ENCODE measurements at regions not wholly inside any gene's neighbourhood (a gene's known extent, or its start where the extent isn't known, plus 50 kb on each side); places are given as distances from the start of the nearest gene placed in this dataset.

GRCh38 chr19:56983171-56983570, 136.6 kb upstream of the USP29 start:
- TF ChIP-seq CTCF (IDR thresholded peaks at IDR 0.05) (no peak), POLR2AphosphoS5 (IDR thresholded peaks at IDR 0.05) (no peak)

All from transverse colon (tissue), 4 donors.